ENCODE measurements at regions not wholly inside any gene's neighbourhood (a gene's known extent, or its start where the extent isn't known, plus 50 kb on each side); places are given as distances from the start of the nearest gene placed in this dataset.
"Not testable (repeated sequence)": the region's sequence is repeated elsewhere in the genome, so short reads cannot be mapped to it uniquely, and the experiment has no call there.

DNA sequence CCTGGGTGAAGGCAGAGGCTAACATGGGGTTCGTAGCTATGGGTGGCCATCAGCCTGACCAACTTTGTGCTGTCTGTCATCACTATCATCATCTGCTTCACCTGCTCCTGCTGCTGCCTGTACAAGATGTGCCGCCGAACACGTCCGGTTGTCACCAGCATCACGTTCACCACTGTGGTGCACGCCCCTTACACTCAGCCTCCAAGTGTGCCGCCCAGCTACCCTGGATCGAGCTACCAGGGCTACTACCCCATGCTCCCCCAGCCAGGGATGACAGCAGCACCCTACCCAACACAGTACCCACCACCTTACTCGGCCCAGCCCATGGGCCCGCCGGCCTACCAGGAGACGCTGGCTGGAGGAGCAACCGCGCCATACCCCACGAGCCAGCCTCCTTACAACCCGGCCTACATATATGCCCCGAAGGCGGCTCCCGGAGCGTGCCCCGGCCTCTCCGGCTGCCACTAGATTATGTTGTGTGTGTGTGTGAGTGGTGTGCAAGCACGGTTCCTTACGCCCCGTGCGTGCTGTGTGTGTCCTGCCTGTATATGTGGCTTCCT is 213.4 kb upstream of the XIST start:
- DNase-seq (ENCODE audit: low spot score): no peak

DNA sequence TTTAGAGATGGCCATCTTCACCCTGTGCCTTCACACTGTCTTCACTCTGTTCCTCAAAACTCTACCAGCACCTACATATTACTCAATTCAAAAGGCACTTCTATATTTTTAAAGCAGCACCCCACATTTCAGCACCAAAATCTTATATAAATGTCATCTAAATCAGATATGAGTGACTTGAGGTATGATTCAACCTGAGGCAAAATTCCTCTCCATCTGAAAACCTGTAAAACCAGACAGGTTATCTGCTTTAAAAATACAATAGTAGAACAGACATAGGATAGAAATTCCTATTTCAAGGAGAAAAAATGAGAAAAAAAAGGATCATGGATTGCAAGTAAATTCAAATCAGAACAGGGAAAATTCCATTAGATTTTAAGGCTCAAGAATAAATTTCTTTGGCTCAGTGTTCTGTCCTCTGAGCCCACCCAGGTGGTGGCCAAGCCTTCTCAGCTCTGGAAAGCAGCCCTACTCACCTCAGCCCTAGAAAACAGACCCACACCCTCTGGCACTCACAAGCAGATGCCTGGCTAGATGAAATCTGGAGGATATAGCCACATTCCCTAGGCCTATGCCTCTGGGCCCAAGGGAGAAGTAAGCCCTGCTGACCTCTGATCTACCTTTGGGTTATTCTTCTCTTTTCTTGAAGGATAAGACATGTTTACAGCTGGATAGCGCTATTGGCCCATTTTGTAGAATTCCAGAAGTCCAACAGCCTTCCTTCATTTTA is 211.1 kb upstream of the XIST start:
- no peak for DNase-seq (ENCODE audit: low spot score)

DNA sequence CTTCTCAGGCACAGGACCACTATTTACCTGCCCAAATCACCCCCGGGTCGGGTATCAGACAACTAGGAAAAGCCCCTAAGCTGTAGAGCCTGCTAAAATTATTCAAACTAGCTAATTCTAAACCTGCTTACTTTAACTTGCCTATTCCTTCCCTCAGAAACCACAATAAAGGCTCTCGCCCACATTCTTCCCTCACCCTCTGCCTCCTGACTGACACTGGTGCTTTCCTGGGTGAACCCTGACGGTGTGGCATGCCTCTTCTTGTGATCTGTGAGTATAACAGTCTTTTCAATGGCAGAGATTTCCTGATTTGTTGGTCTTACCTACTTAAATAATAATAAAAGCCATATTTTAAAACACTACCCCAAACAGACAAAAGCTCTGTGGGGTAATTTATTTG is 209.4 kb upstream of the XIST start:
- no peak for DNase-seq (ENCODE audit: low spot score)

DNA sequence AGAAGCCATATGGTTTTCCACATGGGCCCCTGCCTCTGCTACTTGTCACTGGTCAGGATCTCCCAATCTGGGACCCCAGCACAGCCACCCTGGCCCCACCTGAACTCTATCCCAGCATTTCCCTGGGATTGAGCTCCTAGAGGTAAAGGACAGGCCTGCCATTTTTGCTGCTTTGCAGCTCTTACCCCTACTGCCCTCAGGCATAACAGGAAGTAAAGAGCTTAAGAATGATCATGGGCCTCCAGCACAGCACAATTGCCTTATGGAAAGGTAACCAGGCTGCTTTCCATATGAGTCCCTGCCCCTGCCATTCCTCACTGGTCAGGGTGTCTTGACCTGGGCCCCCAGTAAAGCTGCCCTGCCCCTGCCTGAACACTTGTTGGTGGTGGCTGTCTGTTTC is 196.6 kb upstream of the XIST start:
- DNase-seq (ENCODE audit: low spot score): no peak

DNA sequence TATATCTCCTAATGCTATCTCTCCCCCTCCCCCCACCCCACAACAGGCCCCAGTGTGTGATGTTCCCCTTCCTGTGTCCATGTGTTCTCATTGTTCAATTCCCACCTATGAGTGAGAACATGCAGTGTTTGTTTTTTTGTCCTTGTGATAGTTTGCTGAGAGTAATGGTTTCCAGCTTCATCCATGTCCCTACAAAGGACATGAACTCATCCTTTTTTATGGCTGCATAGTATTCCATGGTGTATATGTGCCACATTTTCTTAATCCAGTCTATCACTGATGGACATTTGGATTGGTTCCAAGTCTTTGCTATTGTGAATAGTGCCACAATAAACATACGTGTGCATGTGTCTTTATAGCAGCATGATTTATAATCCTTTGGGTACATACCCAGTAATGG is 181.6 kb upstream of the XIST start:
- DNase-seq (ENCODE audit: low spot score): not testable (repeated sequence)

DNA sequence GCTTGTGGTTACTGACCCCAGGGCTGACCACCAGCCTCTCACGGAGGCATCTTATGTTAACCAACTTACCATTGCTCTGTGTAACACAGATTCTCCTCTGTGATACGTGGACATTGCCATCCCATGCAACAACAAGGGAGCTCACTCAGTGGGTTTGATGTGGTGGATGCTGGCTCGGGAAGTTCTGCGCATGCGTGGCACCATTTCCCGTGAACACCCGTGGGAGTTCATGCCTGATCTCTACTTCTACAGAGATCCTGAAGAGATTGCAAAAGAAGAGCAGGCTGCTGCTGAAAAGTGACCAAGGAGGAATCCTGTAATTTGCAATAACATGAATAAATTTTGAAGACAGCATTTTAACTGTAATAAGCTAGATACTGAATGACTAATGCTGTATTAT is 179.0 kb upstream of the XIST start:
- not testable (repeated sequence) for DNase-seq (ENCODE audit: low spot score)

DNA sequence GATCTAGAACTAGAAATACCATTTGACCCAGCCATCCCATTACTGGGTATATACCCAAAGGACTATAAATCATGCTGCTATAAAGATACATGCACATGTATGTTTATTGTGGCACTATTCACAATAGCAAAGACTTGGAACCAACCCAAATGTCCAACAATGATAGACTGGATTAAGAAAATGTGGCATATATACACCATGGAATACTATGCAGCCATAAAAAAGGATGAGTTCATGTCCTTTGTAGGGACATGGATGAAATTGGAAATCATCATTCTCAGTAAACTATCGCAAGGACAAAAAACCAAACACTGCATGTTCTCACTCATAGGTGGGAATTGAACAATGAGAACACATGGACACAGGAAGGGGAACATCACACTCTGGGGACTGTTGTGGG is 178.3 kb upstream of the XIST start:
- not testable (repeated sequence) for DNase-seq (ENCODE audit: low spot score)

DNA sequence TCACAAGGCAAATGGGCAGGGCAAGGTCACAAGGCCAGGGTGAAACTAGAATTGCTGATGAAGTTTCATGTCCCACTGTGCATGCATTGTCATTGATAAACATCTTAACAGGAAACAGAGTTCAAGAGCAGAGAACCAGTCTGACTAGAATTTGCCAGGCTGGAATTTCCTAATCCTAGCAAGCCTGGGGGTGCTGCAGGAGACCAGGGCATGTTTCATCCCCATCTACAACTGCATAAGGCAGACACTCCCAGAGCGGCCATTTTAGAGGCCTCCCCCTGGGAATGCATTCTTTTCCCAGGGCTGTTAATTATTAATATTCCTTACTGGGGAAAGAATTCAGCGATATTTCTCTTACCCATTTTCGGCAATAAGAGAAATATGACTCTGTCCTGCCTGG is 172.6 kb upstream of the XIST start:
- DNase-seq (ENCODE audit: low spot score): not testable (repeated sequence)

DNA sequence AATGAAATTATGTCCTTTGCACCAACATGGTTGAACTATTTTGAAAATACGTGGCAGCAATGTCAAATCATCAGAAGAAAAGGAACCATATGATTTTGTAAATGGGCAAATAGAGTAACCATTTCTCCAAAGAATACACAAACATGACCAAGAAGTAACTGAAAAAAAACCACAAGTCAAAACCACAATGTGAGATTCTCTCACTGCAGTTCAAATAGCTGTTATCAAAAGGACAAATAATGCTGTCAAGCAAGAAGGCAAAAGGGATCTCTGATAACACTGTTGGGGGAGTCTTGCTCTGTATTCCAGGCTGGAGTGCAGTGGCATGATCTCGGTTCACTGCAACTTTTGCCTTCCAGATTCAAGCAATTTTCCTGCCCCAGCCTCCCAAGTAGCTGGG is 170.7 kb upstream of the XIST start:
- DNase-seq (ENCODE audit: low spot score): no peak

DNA sequence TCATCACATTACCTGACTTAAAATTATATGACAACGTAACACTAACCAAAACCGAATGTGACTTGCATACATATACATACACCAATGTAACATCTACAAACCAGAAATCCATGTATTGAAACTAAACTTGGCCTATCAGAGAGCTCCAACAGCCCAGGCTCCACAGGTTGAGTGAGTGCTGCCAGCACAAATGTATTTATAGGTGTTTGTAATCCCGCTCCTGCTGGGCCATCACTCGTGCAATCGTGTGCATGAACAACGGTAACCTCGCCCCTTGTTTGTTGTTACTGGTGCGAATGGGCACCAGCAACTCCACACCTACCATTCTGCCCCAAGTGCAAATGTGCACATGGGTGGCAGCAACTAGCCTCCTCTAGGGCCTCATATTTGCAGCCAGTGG is 165.7 kb upstream of the XIST start:
- no peak for DNase-seq (ENCODE audit: low spot score)

DNA sequence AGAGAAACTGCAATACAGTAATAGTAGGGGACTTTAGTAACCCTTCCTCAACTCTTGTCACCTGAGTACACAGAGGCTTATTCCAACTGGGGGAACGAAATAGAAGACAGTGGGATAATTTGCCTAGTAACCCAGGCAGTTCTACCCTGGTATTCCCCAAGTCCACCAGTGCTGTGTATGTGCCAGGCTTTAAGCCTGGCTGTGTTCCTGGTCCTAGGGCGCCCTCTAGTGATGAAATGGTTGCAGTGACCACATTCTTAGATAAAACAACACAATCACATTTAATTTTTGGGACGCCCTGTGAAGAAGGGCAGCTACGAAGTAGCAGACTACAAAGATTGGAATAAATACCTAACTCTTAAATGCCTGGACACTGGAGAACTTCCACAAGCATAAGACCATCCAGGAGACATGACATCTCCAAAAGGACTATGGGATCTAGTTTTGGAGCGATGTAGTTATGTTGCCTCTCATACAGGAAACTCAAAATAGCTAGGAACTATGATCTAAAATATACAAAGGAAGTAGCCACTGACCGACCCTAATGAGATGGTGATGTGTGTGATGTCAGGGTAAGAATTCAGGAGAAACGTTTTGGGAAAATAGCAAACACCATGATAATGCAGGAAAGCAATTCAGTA is 163.0 kb upstream of the XIST start:
- peak; percentile 72 for DNase-seq (ENCODE audit: low spot score)

DNA sequence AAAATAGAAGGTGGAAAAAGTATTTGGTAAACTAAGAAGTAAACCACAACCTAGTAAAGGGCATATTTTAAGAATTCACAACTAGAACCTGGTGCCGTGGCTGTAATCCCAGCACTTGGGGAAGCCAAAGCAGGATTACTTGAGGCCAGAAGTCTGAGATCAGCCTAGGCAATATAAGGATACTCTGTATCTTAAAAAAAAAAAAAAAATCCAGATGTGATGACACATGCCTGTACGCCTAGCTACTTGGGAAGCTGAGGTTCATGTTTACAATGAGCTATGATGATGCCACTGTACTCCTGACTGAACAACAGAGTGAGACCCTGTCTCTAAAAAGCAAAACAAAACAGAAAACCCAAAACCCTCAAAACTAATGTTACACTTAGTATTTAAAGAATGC is 156.5 kb upstream of the XIST start:
- DNase-seq (ENCODE audit: low spot score): no peak

DNA sequence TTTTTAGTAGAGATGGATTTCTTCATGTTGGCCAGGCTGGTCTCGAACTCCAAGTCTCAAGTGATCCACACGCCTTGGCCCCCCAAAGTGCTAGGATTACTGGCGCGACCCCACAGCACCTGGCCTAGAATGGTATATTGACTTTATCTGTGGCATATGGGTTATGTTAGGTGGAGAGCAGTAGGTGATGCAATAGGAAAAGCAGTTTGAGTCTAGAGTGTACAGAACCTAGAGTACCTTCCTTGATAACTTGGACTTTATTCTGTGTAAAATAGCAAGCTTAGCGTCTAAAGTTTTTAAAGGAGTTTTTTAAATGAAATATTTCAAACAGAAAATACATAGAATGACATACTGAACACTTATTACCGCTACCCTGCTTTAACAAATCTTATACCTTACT is 139.5 kb upstream of the XIST start:
- no peak for DNase-seq (ENCODE audit: low spot score)

DNA sequence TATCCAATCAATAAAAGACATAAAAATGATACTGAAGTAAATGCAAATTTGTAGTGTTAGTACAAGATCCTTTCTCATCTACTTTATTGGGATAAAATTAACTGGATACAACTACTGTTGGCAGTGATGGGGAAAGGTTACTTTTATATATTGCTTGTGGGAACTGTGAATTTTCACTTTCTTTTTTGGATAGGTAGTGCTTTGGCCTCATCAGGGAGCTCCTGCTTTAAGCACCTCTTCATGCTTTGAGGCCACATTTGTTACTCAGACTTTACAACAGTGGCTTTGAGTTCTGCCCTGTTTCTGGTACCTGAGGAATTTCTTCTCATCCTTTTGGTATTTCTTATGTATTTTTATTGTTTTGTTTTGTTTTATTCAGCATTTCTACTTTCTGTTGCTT is 134.7 kb upstream of the XIST start:
- DNase-seq (ENCODE audit: low spot score): no peak

DNA sequence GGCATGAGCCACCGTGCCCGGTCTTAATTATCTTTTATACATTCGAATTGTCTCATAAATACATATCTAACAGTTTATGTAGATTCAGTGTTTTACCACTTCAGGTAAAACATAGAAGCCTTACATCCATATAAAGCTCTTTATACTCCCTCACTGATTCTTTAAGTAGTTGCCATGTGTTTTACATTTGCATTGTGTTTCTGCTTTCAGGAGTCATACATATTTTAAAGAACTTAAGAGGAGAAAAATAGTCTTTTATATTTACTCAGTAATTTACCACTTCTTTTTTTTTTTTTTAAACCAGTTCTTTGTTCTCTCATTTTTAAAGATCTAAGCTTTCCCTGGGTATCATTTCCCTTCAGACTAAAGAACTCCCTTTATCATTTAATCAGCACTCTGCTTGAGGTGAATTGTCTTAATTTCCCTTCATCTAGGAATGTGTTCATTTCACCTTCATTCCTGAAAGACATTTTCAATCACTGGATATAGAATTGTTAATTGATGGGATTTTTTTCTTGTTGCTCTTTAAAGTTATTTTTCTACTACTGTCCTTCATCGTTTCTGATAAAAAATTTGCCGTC is 127.1 kb upstream of the XIST start:
- no peak for DNase-seq (ENCODE audit: low spot score)

DNA sequence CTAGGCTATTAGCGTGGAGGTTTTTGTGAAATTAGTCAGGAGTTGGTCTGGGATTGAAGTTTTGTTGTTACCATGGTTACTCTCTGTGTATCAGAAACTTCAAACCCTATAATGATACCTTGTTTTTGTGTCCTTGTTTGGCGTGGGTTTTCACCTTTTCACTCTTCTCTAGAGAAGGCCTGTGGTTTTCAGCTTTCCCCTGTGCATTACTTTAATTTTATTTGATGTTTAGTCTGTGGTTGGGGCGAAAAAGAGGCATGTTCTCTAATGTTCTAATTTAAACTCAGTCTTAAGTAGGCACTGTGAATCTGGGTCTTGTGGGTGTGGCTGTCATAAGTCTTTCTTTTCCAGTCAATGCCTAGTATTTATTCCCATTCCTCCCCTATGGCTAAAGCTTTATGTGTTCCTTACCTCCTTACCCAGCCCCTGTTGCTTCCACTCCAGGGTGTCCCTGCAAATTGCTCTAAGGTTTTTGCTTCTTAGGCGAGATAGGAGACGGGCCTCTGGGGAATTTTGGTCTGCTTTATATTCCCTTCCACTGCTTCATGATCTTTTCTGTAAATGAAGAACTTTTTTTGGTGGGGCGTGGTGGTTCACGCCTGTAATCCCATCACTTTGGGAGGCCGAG is 125.1 kb upstream of the XIST start:
- peak; percentile 35 for DNase-seq (ENCODE audit: low spot score)

DNA sequence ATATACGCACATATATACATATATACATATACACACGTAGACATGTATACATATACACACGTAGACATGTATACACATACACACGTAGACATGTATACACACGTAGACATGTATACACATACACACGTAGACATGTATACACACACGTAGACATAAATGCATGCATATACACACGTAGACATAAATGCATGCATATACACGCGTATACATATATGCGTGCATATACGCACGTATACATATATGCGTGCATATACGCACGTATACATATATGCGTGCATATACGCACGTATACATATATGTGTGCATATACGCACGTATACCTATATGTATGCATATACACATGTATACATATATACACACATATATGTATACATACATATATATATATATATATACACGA is 114.9 kb upstream of the XIST start:
- DNase-seq (ENCODE audit: low spot score): not testable (repeated sequence)

DNA sequence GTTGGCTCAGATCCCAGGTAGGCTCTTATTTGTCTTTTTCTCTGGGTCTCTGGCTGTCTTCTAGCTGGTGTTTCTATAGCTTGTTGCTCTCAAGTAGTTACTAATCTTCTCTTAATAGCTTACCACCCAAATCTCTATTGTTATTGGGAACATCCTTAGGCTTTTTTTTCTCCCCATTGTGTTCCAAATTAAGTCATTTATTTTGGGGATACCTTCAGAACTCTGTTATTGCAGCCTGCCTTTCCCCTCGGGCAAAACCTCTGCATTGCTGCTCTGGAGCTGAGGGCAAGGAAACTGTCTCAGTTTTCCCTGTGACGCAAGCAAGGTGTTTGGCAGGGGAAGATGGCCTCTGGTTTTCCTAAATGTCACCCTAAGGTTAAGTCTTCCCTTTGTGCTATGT is 113.3 kb upstream of the XIST start:
- no peak for DNase-seq (ENCODE audit: low spot score)

DNA sequence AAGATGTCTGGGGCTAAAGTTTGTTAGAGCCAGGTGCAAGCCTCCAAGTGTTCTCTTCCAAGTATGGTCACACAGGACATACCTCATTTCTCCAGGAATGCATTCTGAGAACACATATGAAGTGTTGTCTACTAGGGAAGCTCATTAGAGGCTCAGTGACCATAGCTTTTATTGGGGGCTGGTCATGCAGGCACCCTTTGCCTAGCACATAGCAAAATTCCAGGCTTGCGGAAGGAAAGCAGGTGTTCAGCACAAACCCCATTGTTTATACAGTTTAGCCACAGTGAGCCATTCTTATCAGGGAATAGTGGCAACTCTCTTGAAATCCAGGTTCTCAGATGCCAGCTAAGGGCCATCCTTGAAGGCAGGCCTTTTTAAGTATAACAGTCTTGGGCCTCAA is 112.1 kb upstream of the XIST start:
- DNase-seq (ENCODE audit: low spot score): no peak

DNA sequence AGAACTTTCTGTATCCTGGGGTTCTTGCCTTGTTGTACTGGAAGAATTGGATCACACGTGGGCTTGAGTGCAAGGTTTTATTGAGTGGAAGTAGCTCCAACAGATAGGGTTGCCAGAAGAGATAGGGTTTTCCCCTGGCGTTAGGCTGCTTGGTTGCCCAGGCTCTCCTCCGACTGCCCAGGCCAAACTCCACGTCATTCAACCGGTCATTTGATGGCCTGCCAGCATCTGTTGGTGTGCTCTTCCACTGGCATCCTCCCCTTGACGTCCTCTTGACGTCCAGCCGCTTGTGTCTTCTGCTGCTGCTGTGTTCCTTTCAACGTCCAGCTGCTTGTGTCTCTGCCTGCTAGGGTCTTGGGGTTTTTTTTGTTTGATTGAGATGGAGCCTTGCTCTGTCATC is 111.2 kb upstream of the XIST start:
- no peak for DNase-seq (ENCODE audit: low spot score)

DNA sequence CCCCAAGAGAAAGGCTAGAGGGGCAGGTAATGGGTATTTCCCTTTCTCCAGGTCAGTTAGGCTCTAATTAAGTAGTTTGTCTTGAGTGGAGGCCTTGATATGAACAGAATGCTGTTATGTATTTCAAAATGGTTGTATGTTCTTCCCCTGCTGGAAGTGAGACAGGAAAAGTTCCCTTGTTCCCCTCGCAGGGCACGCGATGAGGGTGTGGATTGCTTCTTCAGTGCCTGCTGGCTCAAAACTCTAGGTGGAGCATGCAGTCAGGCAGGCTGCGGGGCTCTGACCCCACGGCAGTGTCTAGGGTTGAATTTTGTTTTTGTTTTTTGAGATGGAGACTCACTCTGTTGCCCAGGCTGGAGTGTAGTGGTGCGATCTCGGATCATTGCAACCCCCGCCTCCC is 110.4 kb upstream of the XIST start:
- DNase-seq (ENCODE audit: low spot score): no peak

DNA sequence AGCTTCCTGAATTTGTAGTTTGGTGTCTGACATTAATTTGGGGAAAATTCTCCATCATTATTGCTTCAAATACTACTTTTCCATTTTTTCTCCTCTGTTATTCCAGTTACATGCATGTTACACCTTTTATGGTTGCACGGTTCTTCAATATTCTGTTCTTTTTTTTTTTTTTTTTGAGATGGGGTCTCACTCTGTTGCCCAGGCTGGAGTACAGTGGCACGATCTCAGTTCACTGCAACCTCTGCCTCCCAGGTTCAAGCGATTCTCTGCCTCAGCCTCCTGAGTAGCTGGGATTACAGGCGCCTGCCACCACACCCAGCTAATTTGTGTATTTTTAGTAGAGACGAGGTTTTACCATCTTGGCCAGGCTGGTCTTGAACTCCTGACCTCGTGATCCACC is 109.4 kb upstream of the XIST start:
- DNase-seq (ENCODE audit: low spot score): not testable (repeated sequence)

DNA sequence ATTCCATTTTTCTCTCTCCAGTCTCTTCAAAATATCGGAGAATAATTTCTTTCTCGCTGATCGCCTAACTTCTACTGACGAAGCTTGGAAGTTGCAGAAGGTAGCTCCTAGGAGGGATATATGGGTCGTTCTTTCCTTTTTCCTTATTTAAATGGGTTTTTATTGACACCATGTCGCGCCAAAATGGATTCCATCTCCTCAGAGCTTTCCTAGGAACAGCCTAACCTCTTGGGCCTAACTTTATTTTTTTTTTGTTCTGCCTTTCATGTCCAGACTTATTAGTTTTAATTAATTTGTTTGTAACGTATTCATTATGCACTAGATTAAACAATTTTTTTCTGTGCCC is 92.0 kb upstream of the XIST start:
- no peak for DNase-seq (ENCODE audit: low spot score)

All from CD4-positive, alpha-beta T cell treated with Interleukin-6 at 100 ng/mL for 8 hours (primary cell).